Esophagus muscularis mucosa (tissue), 3 donors: ENCODE measurements at regions not wholly inside any gene's neighbourhood (a gene's known extent, or its start where the extent isn't known, plus 50 kb on each side); places are given as distances from the start of the nearest gene placed in this dataset.

Experiments used
- POLR2A ChIP-seq: fragments of 450-650 bp; IDR thresholded peaks from one replicate; pipeline ENCODE4 v1.6.1; 2017; ENCODE audit warnings: antibody characterized with exemption, moderate library complexity, mild to moderate bottlenecking, low read depth
- TF ChIP-seq, protein P1 (sequence below), 3 experiments: fragments of 200-600 bp in 2 of 3; fragments of 450-650 bp in 1 of 3; sonication (generic) in 2 of 3; IDR thresholded peaks; one replicate each; pipeline ENCODE4 v1.5.1; 2017 to 2019; ENCODE audit warnings: antibody characterized with exemption in 3 of 3, mild to moderate bottlenecking in 2 of 3, moderate library complexity in 1 of 3

DNA sequence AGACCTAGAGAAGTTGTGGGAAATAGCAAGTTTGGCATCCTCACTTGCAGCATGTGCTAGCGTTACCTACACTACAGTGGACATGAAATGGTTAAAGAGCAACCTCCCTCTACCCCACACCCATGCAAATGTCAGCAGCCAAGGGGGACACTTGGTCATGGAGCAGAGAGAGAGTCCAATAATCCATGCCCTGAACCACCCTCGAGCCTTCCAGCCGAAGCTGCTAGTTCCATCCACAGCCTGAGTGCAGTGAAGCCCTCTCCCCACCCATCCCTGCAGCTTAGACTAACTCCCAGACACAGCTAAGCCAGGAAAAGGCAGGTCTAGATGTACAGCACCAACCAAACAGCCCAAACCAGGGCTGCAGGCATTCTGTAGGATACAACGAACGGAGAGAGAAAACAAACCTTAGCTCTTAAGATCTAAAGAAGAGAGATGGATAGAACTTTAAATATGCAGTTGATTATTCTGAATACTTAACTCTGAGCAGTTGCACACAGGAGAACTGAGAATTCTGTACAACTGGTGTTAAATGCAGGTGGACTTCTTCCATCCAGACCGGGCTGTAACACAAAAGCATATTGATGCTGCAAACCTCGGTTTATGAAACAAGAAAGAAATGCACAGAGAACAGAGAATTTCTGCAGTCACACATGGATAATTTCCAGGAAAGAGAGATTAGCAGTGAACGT, 93.8 kb downstream of the SALL1 start:
- TF ChIP-seq, protein P1, sequence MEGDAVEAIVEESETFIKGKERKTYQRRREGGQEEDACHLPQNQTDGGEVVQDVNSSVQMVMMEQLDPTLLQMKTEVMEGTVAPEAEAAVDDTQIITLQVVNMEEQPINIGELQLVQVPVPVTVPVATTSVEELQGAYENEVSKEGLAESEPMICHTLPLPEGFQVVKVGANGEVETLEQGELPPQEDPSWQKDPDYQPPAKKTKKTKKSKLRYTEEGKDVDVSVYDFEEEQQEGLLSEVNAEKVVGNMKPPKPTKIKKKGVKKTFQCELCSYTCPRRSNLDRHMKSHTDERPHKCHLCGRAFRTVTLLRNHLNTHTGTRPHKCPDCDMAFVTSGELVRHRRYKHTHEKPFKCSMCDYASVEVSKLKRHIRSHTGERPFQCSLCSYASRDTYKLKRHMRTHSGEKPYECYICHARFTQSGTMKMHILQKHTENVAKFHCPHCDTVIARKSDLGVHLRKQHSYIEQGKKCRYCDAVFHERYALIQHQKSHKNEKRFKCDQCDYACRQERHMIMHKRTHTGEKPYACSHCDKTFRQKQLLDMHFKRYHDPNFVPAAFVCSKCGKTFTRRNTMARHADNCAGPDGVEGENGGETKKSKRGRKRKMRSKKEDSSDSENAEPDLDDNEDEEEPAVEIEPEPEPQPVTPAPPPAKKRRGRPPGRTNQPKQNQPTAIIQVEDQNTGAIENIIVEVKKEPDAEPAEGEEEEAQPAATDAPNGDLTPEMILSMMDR (IDR thresholded peaks at IDR 0.05): no peak
- TF ChIP-seq POLR2A: no peak
